ENCODE measurements at regions not wholly inside any gene's neighbourhood (a gene's known extent, or its start where the extent isn't known, plus 50 kb on each side); places are given as distances from the start of the nearest gene placed in this dataset.

- no peak overlapping the region for H2AFZ ChIP-seq (replicated peaks; ENCODE audit: low read length, poor library complexity)
- dilution Hi-C loops (cut with HindIII; ENCODE audit: low sequenced_read_pairs, unreplicated experiment) (no loop called here), intact Hi-C loops (cut with micrococcal nuclease) (no loop called here), in situ Hi-C loops (cut with MboI; ENCODE audit: low sequenced_read_pairs) (no loop called here)
- no peaks in the 10 kb centered on the region for H3K79me1 ChIP-seq (ENCODE audit: low read depth in 1 of 2, low read length in 2 of 2)
- no peak overlapping the region for H4K8ac ChIP-seq (ENCODE audit: low read depth in 2 of 2, low read length in 2 of 2)
- TF ChIP-seq NFE2L2 (IDR thresholded peaks at IDR 0.05; ENCODE audit: low read depth, low read length), result no peak
- no peak for TF ChIP-seq CHD1 (IDR thresholded peaks at IDR 0.05; ENCODE audit: low read depth, low read length)
- no peak for TF ChIP-seq MAFK (IDR thresholded peaks at IDR 0.05; ENCODE audit: low read depth, low read length)
- no peak for TF ChIP-seq ELK1 (IDR thresholded peaks at IDR 0.05; ENCODE audit: borderline replicate concordance, low read depth, low read length)
- no peak for TF ChIP-seq RFX5 (IDR thresholded peaks at IDR 0.05; ENCODE audit: low read depth, low read length)
- TF ChIP-seq RCOR1 (IDR thresholded peaks at IDR 0.05; ENCODE audit: insufficient replicate concordance, low read length), result no peak
- TF ChIP-seq CEBPB (IDR thresholded peaks at IDR 0.05; ENCODE audit: low read depth, low read length), result no peak
- TF ChIP-seq POLR2A (IDR thresholded peaks at IDR 0.05; ENCODE audit: low read depth, low read length), result no peak
- TF ChIP-seq BHLHE40 (IDR thresholded peaks at IDR 0.05; ENCODE audit: low read depth, low read length), result no peak
- TF ChIP-seq FOS (IDR thresholded peaks at IDR 0.05; ENCODE audit: low read depth, low read length), result no peak
- TF ChIP-seq MAZ (IDR thresholded peaks at IDR 0.05; ENCODE audit: borderline replicate concordance, low read depth, low read length), result no peak
- no peak for TF ChIP-seq RAD21 (IDR thresholded peaks at IDR 0.05; ENCODE audit: low read length)
- TF ChIP-seq USF2 (IDR thresholded peaks at IDR 0.05; ENCODE audit: low read depth, low read length), result no peak
- TF ChIP-seq SMC3 (IDR thresholded peaks at IDR 0.05; ENCODE audit: low read depth, low read length), result no peak
- H3K4me2 ChIP-seq (ENCODE audit: low read depth, low read length), result no peak overlapping the region
- H4K20me1 ChIP-seq (ENCODE audit: insufficient read depth, low read length), result no peaks in the 10 kb centered on the region
- H3K56ac ChIP-seq (ENCODE audit: extremely low read depth, insufficient read depth, low read length), result no peak overlapping the region
- H3K18ac ChIP-seq (ENCODE audit: low read depth, low read length), result no peak overlapping the region
- H4K5ac ChIP-seq (ENCODE audit: low read depth, low read length), result no peak overlapping the region
- no peak overlapping the region for H2AK9ac ChIP-seq (replicated peaks; ENCODE audit: low read depth, low read length, poor library complexity)
- H3K4ac ChIP-seq (ENCODE audit: low read depth, low read length), result no peak overlapping the region
- no peak overlapping the region for H4K91ac ChIP-seq (ENCODE audit: insufficient read depth, low read depth, low read length)
- no peak overlapping the region for H2BK120ac ChIP-seq (ENCODE audit: low read depth, low read length)
- no peak overlapping the region for H3K9ac ChIP-seq (ENCODE audit: low read depth, low read length)
- peaks cover 41% of the 10 kb centered on the region for H3K9me3 ChIP-seq (ENCODE audit: control insufficient read depth, insufficient read depth, low read length)
- no peak overlapping the region for H2AK5ac ChIP-seq (ENCODE audit: low read depth, low read length)
- no peak for ATAC-seq (ENCODE audit: low read depth)
- no peaks in the 10 kb centered on the region for H3K9me1 ChIP-seq (ENCODE audit: insufficient read depth, low read length)
- H3K27ac ChIP-seq (ENCODE audit: insufficient read depth, low read length), result no peak overlapping the region
- DNase-seq, result no peak
- H2BK20ac ChIP-seq (ENCODE audit: low read depth, low read length), result no peak overlapping the region
- WGBS, 2 experiments (ENCODE audit: extremely low coverage in 2 of 2, insufficient read length in 1 of 2), result 65% methylated on average over 8 of the region's 12 CpGs; no CpG with 5 or more reads in 1 of the 2 experiments
- H3K4me1 ChIP-seq (ENCODE audit: control insufficient read depth, insufficient read depth, low read length), result no peaks in the 10 kb centered on the region
- no peaks in the 10 kb centered on the region for H3K27me3 ChIP-seq (ENCODE audit: control insufficient read depth, insufficient read depth, low read length)
- CTCF ChIA-PET, result no interaction called here
- H3K14ac ChIP-seq (replicated peaks; ENCODE audit: low read depth, low read length), result no peak overlapping the region
- H2BK15ac ChIP-seq (ENCODE audit: low read depth, low read length), result no peak overlapping the region
- POLR2A ChIA-PET (ENCODE audit: unreplicated experiment), result no interaction called here
- H2BK5ac ChIP-seq (ENCODE audit: low read depth, low read length, poor library complexity, severe bottlenecking), result no peak overlapping the region
- H3K4me3 ChIP-seq (ENCODE audit: insufficient read depth, low read depth, low read length), result no peak overlapping the region
- no peak overlapping the region for H3K23ac ChIP-seq (ENCODE audit: low read depth, low read length)
- no peaks in the 10 kb centered on the region for H3K36me3 ChIP-seq (ENCODE audit: control insufficient read depth, insufficient read depth, low read length)
- no TSS peak for BruUV-seq (replicated peaks)
Observed at GRCh38 chr2:16181062-16181740, 240.9 kb downstream of the MYCN start.

Measured in IMR-90 (cell line).